DOHH2 (cell line): ENCODE measurements at regions not wholly inside any gene's neighbourhood (a gene's known extent, or its start where the extent isn't known, plus 50 kb on each side); places are given as distances from the start of the nearest gene placed in this dataset.

Experiments used
- H3F3A ChIP-seq: fragments of 200-600 bp; sonication (generic), shearing (Covaris generic); 2 replicates; pipeline ENCODE4 v1.6.0; 2016; ENCODE audit warnings: antibody characterized with exemption, mild to moderate bottlenecking; ENCODE audit not compliant: control insufficient read depth, insufficient read depth
- H3K27ac ChIP-seq: fragments of 200-600 bp; sonication (generic); 2 replicates; pipeline ENCODE4 v1.5.1; 2014; ENCODE audit warnings: low read depth, mild to moderate bottlenecking, low read length, moderate library complexity
- H3K27me3 ChIP-seq: fragments of 200-600 bp; sonication (generic); 2 replicates; pipeline ENCODE4 v1.6.1; 2014; ENCODE audit warnings: mild to moderate bottlenecking, low read length, mixed read lengths; ENCODE audit not compliant: control insufficient read depth
- H3K36me3 ChIP-seq: fragments of 200-600 bp; sonication (generic); 2 replicates; pipeline ENCODE4 v1.6.1; 2014; ENCODE audit warnings: mild to moderate bottlenecking, low read length, moderate library complexity, mixed read lengths; ENCODE audit not compliant: control insufficient read depth
- H3K4me1 ChIP-seq: fragments of 200-600 bp; sonication (generic); 2 replicates; pipeline ENCODE4 v1.6.1; 2014; ENCODE audit warnings: mild to moderate bottlenecking, low read length, mixed read lengths; ENCODE audit not compliant: control insufficient read depth
- H3K4me2 ChIP-seq: fragments of 200-600 bp; sonication (generic); 2 replicates; pipeline ENCODE4 v1.6.0; 2014; ENCODE audit warnings: mild to moderate bottlenecking, low read length, moderate library complexity
- H3K4me3 ChIP-seq: fragments of 200-600 bp; sonication (generic); 2 replicates; pipeline ENCODE4 v1.5.1; 2014; ENCODE audit warnings: mild to moderate bottlenecking, low read length, mixed read lengths
- H3K79me2 ChIP-seq: fragments of 200-600 bp; sonication (generic); 2 replicates; pipeline ENCODE4 v1.6.1; 2014; ENCODE audit warnings: mild to moderate bottlenecking, low read length, mixed read lengths; ENCODE audit not compliant: control insufficient read depth
- H3K9me2 ChIP-seq: fragments of 200-600 bp; sonication (generic); replicated peaks from 2 replicates; pipeline ENCODE4 v1.6.1; 2014; ENCODE audit warnings: mild to moderate bottlenecking, low read length, mixed read lengths; ENCODE audit not compliant: control insufficient read depth
- H3K9me3 ChIP-seq: fragments of 200-600 bp; sonication (generic); 2 replicates; pipeline ENCODE4 v1.6.1; 2014; ENCODE audit warnings: antibody characterized with exemption, low read length, mixed read lengths; ENCODE audit not compliant: control insufficient read depth, insufficient read depth
- H4K20me1 ChIP-seq: fragments of 200-600 bp; sonication (generic); 2 replicates; pipeline ENCODE4 v1.6.0; 2014; ENCODE audit warnings: low read depth, mild to moderate bottlenecking, antibody characterized with exemption, low read length, moderate library complexity; ENCODE audit not compliant: control insufficient read depth, insufficient read depth
- CTCF ChIP-seq: fragments of 200-600 bp; sonication (generic); IDR thresholded peaks from one replicate; pipeline ENCODE4 v1.5.1; 2014; ENCODE audit warnings: antibody characterized with exemption, mild to moderate bottlenecking, low read depth, low read length; ENCODE audit not compliant: poor library complexity, severe bottlenecking
- EZH2phosphoT487 ChIP-seq: fragments of 200-600 bp; sonication (generic); IDR thresholded peaks from 2 replicates; pipeline ENCODE4 v1.6.1; 2017; ENCODE audit warnings: borderline replicate concordance, mild to moderate bottlenecking, antibody characterized with exemption, low read length, moderate library complexity, mixed read lengths

GRCh38 chr5:1671351-1671750 lies 128.3 kb downstream of the MRPL36 start:
- Histone ChIP-seq H3K27ac (no peak overlapping the region), H3K79me2 (no peaks in the 10 kb centered on the region), H3K4me1 (peaks cover 11% of the 10 kb centered on the region), H3K9me3 (no peaks in the 10 kb centered on the region), H3K27me3 (peaks cover 35% of the 10 kb centered on the region), H3K9me2 (no peaks in the 10 kb centered on the region), H4K20me1 (no peaks in the 10 kb centered on the region), H3K4me2 (no peak overlapping the region), H3F3A (no peaks in the 10 kb centered on the region), H3K36me3 (no peaks in the 10 kb centered on the region), H3K4me3 (no peak overlapping the region)
- TF ChIP-seq CTCF (no peak), EZH2phosphoT487 (no peak)

- no peak overlapping the region for H3K4me3 ChIP-seq
- no peak overlapping the region for H3K4me2 ChIP-seq
- no peak overlapping the region for H3K27ac ChIP-seq
- TF ChIP-seq EZH2phosphoT487 = no peak
- no peak for TF ChIP-seq CTCF
- no peaks in the 10 kb centered on the region for H3F3A ChIP-seq
- no peaks in the 10 kb centered on the region for H3K36me3 ChIP-seq
- peaks cover 43% of the 10 kb centered on the region for H3K27me3 ChIP-seq
- no peaks in the 10 kb centered on the region for H3K79me2 ChIP-seq
- H3K9me3 ChIP-seq = no peaks in the 10 kb centered on the region
- peaks cover 13% of the 10 kb centered on the region for H3K4me1 ChIP-seq
- H3K9me2 ChIP-seq = no peaks in the 10 kb centered on the region
- no peaks in the 10 kb centered on the region for H4K20me1 ChIP-seq
Observed at GRCh38 chr5:1670351-1670750, 129.3 kb downstream of the MRPL36 start.

GRCh38 chr5:1669276-1670155 lies 130.1 kb downstream of the MRPL36 start:
- 0 out of 2 replicates have a peak, but pooled peaks cover under 1% of the 10 kb centered on the region for H3F3A ChIP-seq
- TF ChIP-seq EZH2phosphoT487 = no peak
- H3K27ac ChIP-seq = no peak overlapping the region
- no peaks in the 10 kb centered on the region for H3K79me2 ChIP-seq
- H3K4me1 ChIP-seq = peaks cover 13% of the 10 kb centered on the region
- no peaks in the 10 kb centered on the region for H3K9me2 ChIP-seq
- no peak overlapping the region for H3K4me2 ChIP-seq
- H4K20me1 ChIP-seq = no peaks in the 10 kb centered on the region
- H3K27me3 ChIP-seq = peaks cover 50% of the 10 kb centered on the region
- H3K9me3 ChIP-seq = no peaks in the 10 kb centered on the region
- no peak overlapping the region for H3K4me3 ChIP-seq
- H3K36me3 ChIP-seq = no peaks in the 10 kb centered on the region

GRCh38 chr5:1668141-1668721 lies 131.4 kb downstream of the MRPL36 start:
- Histone ChIP-seq H3K9me2 (no peaks in the 10 kb centered on the region), H3K36me3 (no peaks in the 10 kb centered on the region), H3K4me2 (no peak overlapping the region), H3K4me1 (peaks cover 13% of the 10 kb centered on the region), H3K4me3 (no peak overlapping the region), H3F3A (0 out of 2 replicates have a peak, but pooled peaks cover 3% of the 10 kb centered on the region), H3K27me3 (peaks cover 50% of the 10 kb centered on the region), H3K27ac (no peak overlapping the region), H3K9me3 (no peaks in the 10 kb centered on the region), H3K79me2 (no peaks in the 10 kb centered on the region), H4K20me1 (no peaks in the 10 kb centered on the region)
- TF ChIP-seq EZH2phosphoT487 (no peak), CTCF (no peak)
